ENCODE measurements at regions not wholly inside any gene's neighbourhood (a gene's known extent, or its start where the extent isn't known, plus 50 kb on each side); places are given as distances from the start of the nearest gene placed in this dataset.

DNA sequence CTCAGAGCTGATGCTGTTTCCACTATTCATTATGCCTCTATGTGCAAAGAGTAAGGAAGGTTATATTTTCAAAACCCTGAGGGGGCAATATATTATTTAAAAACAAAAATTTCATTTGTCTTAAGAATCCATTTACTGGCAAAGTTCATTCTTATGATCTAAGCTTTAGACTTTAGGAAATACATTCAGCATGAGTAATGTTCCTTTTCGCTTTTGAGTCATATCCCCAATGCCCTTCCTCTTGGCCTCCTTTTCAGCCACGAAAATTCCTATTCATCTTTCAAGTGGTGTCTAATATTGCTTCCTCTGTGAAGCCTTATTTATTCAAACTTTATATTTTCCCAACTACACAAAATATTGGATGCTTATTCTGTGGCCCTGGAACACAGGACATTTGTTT lies 1317.0 kb downstream of the PCDH9 start:
- TF ChIP-seq, protein P1, sequence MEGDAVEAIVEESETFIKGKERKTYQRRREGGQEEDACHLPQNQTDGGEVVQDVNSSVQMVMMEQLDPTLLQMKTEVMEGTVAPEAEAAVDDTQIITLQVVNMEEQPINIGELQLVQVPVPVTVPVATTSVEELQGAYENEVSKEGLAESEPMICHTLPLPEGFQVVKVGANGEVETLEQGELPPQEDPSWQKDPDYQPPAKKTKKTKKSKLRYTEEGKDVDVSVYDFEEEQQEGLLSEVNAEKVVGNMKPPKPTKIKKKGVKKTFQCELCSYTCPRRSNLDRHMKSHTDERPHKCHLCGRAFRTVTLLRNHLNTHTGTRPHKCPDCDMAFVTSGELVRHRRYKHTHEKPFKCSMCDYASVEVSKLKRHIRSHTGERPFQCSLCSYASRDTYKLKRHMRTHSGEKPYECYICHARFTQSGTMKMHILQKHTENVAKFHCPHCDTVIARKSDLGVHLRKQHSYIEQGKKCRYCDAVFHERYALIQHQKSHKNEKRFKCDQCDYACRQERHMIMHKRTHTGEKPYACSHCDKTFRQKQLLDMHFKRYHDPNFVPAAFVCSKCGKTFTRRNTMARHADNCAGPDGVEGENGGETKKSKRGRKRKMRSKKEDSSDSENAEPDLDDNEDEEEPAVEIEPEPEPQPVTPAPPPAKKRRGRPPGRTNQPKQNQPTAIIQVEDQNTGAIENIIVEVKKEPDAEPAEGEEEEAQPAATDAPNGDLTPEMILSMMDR (IDR thresholded peaks at IDR 0.05; ENCODE audit: low read depth, low read length): no peak
- no peak for TF ChIP-seq EZH2phosphoT487 (IDR thresholded peaks at IDR 0.05; ENCODE audit: low read depth)
